ENCODE measurements at regions not wholly inside any gene's neighbourhood (a gene's known extent, or its start where the extent isn't known, plus 50 kb on each side); places are given as distances from the start of the nearest gene placed in this dataset.

DNA sequence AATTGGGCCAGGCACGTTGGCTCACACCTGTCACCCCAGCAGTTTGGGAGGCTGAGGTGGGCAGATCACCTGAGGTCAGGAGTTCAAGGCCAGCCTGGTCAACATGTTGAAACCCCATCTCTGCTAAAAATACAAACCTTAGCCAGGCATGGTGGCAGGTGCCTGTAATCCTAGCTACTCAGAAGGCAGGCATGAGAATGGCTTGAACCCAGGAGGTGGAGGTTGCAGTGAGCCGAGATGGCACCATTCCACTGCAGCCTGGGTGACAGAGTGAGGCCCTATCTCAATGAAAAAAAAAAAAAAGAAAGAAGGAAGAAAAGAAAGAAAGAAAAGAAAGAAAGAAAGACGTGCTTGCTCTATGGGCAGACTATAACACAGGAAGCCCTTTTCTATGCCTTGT is 84.4 kb downstream of the FOXL1 start:
- DNase-seq (ENCODE audit: missing footprints) (no peak), ATAC-seq (no peak)
- intact Hi-C loops (cut with DNase I) = no loop called here

DNA sequence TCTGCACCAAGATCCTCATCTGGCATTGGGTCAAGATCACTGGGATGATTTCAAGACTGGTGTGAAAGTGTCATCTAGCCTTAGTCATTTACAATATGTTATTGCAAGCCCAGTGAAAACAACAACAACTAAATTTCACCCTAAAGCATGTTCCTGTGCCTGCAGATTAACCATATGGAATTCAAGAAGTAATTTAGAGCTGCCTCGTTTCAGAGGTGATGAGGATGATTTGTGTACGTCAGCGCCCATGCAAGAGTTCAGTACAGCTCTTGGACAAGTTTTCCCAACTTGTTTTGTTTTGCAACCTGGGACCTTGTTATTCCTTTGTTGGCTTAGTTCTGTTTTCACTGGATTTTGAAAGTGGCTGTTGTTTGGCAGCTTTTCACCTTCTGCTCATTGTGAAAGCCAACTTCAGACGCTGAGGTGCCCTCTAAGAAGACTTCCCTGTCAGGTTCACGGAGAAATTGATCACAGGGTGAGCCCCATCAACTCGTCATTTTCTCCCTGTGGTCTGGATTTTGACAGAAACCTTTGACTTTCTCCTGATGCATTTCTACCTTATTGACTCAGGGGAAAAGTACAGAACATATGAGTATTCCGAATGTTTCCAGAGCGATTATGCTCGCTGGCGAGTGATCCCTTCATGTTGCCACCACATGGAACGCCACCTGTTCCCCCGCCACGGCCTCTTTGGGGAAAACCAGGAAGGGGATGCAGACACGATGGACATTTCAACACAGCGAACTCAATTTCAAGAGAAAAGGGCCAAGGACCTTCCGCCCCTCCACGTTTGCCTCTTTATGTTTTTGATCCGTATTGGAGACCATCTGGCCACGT is 85.6 kb downstream of the FOXL1 start:
- DNase-seq (ENCODE audit: missing footprints) (no peak), ATAC-seq (no peak)
- intact Hi-C loops (cut with DNase I) = no loop called here

DNA sequence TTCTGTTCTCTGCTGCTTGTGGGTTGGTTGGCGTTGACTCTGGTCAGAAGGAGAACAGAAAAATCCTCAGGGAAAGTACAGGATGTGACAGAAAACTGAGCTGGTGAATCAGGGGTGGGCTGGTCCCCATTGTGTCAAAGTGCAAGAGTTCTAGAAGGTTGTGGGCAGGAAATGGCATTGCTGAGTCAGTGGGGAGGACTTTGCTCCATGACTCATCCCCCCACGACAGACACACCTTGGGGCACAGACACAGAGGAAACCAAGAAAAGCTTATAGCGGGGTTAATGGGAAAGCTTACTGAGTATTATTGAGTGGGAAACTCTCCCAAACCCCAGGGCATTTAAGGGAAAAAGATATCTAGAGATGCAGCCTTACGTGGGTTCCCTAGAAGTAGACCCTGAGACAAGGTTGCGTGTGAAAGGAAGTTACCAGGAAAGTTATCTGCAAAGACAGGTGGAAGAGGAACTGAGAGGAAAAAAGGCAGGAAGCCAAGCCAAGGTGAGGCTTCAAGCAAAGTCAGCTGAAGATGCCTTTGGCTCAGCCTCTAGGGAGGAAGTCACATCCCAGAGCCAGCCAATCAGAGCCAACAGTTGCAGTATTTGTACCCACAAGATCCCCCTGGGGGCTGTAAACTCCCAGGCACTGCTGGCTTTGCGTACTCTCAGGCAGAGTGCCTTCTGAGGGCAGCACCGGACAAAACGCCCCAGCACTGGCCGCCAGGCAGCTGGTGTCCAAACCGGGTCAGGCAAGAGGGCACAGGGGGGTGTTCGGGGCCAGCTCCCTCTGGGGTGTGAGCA is 86.4 kb downstream of the FOXL1 start:
- ATAC-seq (no peak), DNase-seq (ENCODE audit: missing footprints) (no peak)
- intact Hi-C loops (cut with DNase I) = loop anchor here (5.0 kb wide), 2 partner anchors 87 to 93 kb away; partner anchors contain the start of gene FOXL1

DNA sequence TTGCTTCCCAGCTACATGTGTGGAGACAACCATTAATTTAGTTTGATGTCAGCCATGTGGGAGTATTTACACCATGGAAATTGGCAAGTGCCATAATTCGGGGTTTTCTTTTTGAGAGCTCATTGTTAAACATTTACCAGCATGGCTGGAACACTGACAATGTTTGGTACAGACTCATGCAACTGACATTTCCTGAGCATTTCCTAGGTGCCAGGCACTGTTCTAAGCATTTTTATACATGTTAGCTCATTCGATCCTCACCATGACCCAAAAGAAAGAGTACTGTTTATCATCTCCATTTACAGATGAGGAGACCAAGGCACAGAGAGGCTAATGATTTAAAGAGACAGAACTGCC is 86.9 kb downstream of the FOXL1 start:
- DNase-seq (ENCODE audit: missing footprints) = no peak
- intact Hi-C loops (cut with DNase I) = loop anchor here (5.0 kb wide), 2 partner anchors 88 to 92 kb away; partner anchors contain the start of gene FOXL1

DNA sequence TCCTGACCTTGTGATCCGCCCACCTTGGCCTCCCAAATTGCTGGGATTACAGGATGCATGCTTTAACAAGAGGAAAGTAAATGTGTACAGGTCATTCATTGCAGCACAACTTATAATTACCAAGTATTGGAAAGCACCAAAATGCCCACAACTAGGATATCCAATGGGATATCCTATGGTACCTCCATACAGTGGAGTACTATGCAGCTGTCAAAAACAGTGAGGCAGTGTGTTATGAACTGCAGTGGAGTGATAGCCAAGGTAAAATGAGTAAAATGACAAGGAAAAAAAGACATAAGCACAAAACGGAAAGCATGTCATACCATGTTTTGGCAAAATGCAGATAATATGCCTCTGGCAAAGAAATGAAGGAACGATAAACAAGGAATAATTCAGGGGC is 87.6 kb downstream of the FOXL1 start:
- intact Hi-C loops (cut with DNase I) = loop anchor here (5.0 kb wide), 2 partner anchors 89 to 91 kb away; partner anchors contain the start of gene FOXL1
- DNase-seq (ENCODE audit: missing footprints) (no peak), ATAC-seq (no peak)

More for the DNA sequence above, 86.9 kb downstream of the FOXL1 start:
- ATAC-seq = no peak

DNA sequence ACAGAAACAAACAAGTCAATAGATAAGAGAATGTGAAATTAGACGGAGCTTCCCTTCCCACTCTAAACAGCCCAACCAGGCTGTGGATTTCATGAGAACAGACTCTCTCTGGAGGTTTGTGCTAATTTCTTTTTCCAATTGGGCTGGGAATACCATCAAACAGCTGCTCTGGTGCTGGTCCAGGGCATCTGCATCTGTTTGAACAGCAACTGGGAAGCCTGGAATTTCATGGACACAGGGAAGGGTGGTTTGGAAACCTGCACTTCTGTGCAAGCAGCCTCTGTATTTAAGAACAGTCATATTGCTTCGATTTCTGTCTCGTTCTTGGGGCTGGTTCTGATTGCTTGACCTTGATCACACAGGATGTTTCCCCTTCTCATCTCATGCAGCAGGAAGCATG is 88.7 kb downstream of the FOXL1 start:
- intact Hi-C loops (cut with DNase I) = loop anchor here (5.0 kb wide), 2 partner anchors 90 kb away; partner anchors contain the start of gene FOXL1
- ATAC-seq = peak; percentile 85

DNA sequence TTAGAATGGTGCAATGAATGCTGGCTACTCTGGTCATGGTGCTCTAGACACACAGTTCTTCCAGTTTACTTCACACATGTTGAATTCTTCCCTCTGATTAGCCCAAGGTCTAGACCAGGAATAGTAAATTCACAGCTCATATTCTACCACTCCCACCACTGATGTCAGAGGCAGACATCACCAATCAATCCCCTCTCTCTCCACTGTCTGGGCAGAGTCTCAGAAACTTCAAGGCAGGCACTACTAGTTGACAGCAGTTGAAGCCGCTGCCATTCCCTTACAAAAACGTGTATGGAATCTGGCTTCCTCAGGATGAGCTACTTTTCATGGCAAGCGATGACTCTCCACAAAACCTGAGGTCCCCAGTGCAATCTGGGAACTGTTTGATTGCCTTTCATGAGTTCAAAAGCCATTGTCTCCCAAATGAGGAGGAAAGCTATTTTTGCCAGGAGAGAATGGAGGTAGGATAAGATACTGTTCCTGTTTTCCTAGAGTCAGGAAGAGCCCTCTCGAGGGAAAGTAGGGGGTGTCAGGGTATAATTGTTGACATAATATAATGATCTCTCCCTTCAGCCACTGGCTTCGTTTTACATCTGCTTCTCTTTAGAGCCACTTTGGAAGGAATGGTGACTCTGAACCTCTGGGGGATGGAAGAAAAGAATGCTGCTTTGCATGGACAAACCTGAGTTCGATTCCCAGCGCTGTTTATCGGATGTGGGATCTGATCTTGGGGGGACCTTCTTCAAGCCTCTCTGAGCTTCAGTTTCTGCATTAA is 90.0 kb downstream of the FOXL1 start:
- ATAC-seq (peak; percentile 49), DNase-seq (ENCODE audit: missing footprints) (no peak)
- intact Hi-C loops (cut with DNase I) = loop anchor here (5.0 kb wide), 2 partner anchors 89 to 91 kb away; partner anchors contain the start of gene FOXL1

More for the DNA sequence above, 88.7 kb downstream of the FOXL1 start:
- DNase-seq (ENCODE audit: missing footprints) = no peak

DNA sequence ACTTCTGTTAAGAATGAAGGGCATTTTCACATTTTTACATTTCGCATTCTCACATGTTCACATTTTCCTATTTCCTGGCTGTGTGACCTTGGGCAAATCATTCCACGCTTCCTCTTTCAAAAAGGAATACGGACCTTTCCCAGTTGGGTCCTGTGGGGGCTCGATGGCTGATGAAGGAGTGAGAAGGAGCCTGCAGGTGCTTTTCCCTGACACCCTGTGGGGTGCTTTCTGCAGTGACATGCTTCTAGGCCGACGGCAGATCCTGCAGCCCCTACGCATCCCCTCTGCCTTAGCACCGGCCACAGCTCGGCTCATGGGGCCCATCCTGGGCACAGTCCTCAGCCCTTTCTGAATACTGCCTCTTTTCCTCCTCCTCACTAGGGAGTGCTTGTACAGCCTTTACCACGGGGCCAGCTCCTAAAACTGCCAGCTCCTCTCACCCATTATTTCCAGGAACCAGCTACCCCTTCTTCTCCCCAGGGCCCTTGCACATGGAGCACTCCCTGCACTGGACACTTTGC is 91.0 kb downstream of the FOXL1 start:
- DNase-seq (ENCODE audit: missing footprints) = no peak
- intact Hi-C loops (cut with DNase I) = loop anchor here (5.0 kb wide), 2 partner anchors 88 to 92 kb away; partner anchors contain the start of gene FOXL1
- ATAC-seq = no peak

DNA sequence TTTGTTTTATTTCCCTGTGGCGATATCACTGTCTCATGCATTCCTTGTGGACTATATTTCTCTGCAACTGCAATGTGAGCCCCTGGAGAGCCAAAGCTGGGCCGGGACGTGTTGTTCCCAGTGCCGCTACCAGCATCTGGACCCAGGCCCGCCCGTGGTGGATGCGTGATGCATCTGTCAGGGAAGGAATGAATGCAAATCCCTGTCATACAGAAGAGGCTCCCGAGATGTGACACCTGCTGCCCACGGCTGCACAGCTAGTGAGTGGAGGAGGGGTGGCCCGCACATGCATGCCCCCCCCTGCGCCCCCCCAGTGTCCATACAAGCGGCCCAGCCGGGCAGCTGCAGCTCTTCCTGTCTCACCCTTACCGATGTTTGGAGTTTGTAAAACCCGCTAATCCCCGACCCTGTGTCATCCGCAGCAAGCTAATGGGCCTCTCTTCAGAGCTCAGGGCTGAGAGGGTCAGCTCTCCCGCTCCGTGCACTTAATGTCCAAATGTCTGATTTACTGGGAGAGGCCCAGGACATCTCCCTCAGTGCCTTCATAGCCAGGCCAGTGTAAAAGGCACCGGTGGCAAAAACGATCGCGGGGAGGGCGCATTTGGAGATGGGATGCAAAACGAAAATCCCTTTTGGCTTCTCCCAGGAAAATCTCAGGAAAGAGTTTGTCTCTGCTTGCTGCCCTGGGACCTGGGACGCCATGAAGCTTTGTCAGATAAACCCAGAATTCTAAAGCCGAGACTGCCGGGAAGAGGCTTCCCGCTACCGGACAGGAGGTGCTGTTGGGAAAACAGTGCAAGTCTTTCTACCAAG is 91.8 kb downstream of the FOXL1 start:
- intact Hi-C loops (cut with DNase I) = loop anchor here (5.0 kb wide), 2 partner anchors 87 to 93 kb away; partner anchors contain the start of gene FOXL1
- peak; percentile 79 for DNase-seq (ENCODE audit: missing footprints)
- ATAC-seq = peak; percentile 10

DNA sequence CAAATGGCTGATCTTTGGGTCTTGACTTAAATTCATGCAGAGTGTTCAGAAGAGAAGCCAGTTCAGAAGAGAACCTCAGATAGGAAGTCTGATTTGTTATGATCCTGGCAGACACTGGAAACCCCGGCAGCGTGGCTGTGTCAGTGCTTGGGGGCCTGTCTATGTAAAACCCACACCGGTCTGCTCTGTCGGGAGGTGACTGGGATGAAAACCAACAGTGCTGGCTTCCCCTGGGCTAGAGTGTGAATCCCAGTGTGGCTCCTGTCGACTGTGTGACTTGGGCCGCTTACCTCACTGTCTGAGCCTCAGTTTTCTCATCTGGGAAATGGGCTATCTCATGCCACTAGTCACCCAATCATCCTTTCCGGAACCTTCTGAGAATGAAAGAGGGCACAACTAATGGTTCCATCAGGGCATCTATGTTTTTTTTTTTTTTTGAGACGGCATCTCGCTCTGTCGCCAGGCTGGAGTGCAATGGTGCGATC is 92.4 kb downstream of the FOXL1 start:
- ATAC-seq (no peak), DNase-seq (ENCODE audit: missing footprints) (no peak)
- intact Hi-C loops (cut with DNase I) = no loop called here

DNA sequence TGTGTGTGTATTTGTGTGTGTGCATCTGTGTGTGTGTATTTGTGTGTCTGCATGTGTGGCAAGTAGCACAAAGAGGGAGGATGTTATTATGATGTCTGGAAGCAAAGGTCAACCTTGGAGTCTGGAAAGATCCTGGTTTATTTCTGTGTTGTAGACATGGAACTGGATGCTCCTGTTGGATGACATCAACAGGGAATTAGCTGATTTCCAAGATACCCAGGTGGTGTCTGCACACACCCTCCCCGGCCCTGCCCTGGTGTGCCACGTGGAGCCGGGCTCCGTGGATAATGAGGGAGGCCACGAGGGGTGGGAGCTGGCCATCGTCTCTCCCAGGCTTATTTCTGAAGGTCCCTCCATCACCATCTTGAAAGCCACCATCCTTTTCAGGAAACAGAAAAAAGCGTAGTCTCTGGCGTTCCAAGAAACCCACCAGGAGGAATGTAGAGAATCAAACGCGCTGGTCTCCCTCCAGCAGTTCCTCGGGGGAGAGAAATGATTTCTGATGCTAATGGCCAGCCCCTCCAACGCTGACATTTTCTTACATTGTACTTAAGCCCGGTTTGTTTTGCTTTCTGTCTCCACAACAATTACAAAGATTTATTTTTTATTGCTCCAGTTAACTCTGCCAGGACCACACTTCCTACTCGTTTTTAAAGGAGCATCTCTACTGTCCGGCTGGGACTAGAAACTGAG is 93.3 kb downstream of the FOXL1 start:
- intact Hi-C loops (cut with DNase I) = no loop called here
- no peak for ATAC-seq
- no peak for DNase-seq (ENCODE audit: missing footprints)

DNA sequence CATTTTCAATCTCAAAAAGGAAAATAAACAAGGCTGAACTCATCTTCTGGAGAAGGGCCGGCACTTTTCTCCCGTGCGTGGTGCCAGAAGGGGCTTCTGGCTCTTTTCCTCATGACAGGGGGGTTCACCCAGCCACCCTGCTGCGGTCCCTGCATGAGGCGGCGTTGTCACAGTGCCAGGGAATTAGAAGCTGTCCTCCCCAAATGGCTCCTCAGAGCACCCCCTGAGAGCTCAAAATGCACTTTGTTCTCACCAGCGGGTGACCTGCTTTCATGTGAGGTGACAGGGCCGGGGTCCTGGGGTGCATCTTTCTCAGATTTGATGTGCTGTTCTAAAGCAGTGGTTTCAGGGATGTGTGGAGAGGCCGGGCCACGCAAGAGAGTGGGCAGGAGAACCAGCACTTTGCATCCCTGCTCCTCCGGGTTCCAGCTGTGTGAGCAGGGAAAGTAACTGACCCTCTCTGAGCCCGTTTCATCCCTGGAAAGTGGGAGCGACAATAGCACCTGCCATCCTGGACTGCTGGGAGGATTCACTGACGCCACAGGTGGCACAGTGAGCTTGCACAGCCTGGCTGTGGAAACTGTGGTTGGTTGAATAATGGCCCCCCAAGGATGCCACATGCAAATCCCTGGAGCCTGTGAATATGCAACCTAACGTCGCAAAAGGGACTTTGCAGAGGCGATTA is 94.0 kb downstream of the FOXL1 start:
- ATAC-seq (no peak), DNase-seq (ENCODE audit: missing footprints) (no peak)
- intact Hi-C loops (cut with DNase I) = no loop called here

DNA sequence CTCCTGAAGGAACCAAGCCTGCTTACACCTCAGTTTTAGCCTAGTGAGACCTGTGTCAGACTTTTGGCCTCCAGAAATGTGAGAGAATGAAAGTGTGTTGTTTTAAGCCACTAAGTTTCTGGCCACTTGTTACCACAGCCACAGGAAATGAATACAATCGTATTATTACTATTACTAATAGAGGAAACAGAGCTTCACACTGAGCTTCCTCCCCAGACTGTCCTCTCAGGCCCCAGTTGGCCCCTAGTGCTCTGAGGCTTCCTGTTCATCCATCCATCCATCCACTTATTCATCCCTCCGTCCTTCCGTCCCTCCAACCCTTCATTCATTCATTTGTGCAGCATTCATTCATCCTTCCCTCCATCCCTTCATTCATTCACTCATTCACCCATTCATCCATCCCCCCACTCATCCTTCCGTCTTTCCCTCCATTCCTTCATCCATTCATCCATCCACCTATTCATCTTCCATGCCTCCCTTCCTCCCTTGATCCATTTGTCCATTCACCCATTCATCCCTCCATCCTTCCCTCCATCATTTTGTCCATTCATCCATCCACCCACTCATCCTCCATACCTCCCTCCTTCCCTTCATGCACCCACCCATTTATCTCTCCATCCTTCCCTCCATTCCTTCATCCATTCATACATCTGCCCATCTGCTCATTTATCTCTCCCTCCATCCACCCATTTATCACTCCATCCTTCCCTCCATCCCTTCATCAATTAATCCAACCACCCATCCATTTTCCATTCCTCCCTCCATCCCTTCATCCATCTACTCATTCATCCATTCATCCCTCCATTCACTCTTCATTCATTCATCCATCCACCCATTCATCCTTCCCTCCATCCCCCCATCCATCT is 95.0 kb downstream of the FOXL1 start:
- DNase-seq (ENCODE audit: missing footprints) (no peak), ATAC-seq (no peak)
- intact Hi-C loops (cut with DNase I) = no loop called here

DNA sequence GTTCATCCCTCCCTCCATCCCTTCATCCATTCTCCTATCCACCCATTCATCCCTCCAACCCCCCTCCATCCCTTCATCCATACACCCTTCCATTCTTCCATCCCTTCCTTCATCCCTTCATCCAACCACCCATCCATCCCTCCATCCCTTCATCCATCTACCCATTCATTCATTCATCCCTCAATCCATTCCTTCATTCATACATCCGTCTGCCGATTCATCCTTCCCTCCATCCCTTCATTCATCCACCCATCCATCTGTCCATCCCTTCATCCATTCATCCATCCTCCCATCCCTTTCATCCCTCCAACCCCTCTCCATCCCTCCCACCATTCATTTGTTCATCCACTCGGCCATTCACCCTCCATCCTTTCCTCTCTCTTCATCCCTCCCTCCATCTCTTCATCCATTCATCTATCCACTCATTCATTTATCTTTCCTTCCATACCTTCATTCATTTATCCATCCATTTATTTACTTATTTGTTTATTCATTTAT is 95.7 kb downstream of the FOXL1 start:
- ATAC-seq = no peak
- intact Hi-C loops (cut with DNase I) = no loop called here

DNA sequence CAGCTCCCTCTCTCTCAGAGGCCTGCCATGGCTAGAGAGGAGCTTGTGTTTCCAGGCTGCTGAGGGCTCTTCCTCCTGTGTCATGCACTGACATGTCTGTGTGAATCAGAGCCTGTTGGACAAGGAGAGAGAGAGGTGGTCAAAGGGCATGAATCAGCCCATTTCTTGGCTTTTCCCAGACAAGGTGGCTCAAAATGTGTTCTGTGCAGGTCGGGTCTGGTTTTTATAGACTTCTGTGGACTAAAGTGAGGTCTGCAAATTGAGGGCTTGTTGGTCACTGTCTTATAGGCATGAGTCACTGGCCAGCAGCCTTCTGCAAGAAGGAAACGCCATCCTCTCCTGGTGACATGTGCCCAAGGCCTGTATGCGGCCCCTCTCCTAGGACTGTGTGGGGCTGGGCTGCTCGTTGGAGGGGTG is 97.9 kb downstream of the FOXL1 start:
- intact Hi-C loops (cut with DNase I) = no loop called here

More for the DNA sequence above, 95.7 kb downstream of the FOXL1 start:
- DNase-seq (ENCODE audit: missing footprints) = no peak

More for the DNA sequence above, 97.9 kb downstream of the FOXL1 start:
- DNase-seq (ENCODE audit: missing footprints) (no peak), ATAC-seq (no peak)

Measured in Right ventricle myocardium inferior (tissue), 1 donor.